DND-41 (cell line): ENCODE measurements at regions not wholly inside any gene's neighbourhood (a gene's known extent, or its start where the extent isn't known, plus 50 kb on each side); places are given as distances from the start of the nearest gene placed in this dataset.

Experiments used
- ATAC-seq: fragments of 200-7000 bp; cut with Tn5 transposase; 3 replicates; pipeline ENCODE4 v1.9.1; 2021; ENCODE audit warnings: low read depth; ENCODE audit not compliant: insufficient read depth
- DNase-seq: peaks from one replicate; pipeline ENCODE4 v3.0.0-alpha.2; 2020
- H2AFZ ChIP-seq: 2 replicates; pipeline ENCODE4 v1.6.0; 2012; ENCODE audit warnings: low read depth, low read length
- H3K27ac ChIP-seq: 2 replicates; pipeline ENCODE4 v1.5.1; 2012; ENCODE audit warnings: low read length, inconsistent platforms
- H3K27me3 ChIP-seq: fragments of 200-600 bp; sonication (generic); 2 replicates; pipeline ENCODE4 v1.6.0; 2012; ENCODE audit warnings: low read length, mild to moderate bottlenecking, inconsistent platforms; ENCODE audit not compliant: insufficient read depth, poor library complexity
- H3K36me3 ChIP-seq: 2 replicates; pipeline ENCODE4 v1.5.1; 2012; ENCODE audit warnings: low read length, inconsistent platforms; ENCODE audit not compliant: insufficient read depth
- H3K4me1 ChIP-seq: 2 replicates; pipeline ENCODE4 v1.5.1; 2012; ENCODE audit warnings: mild to moderate bottlenecking, low read length; ENCODE audit not compliant: insufficient read depth
- H3K4me2 ChIP-seq: 2 replicates; pipeline ENCODE4 v1.6.0; 2012; ENCODE audit warnings: mild to moderate bottlenecking, moderate library complexity, low read length, inconsistent platforms; ENCODE audit not compliant: insufficient read depth
- H3K4me3 ChIP-seq, 2 experiments: fragments of 200-600 bp in 1 of 2; shearing (Covaris generic) in 1 of 2; 2 replicates each; pipeline ENCODE4 v1.5.1; 2012 to 2016; ENCODE audit warnings: inconsistent platforms in 2 of 2, low read length in 2 of 2, mild to moderate bottlenecking in 2 of 2, low read depth in 1 of 2, moderate library complexity in 1 of 2
- H3K79me2 ChIP-seq: 2 replicates; pipeline ENCODE4 v1.6.0; 2012; ENCODE audit warnings: low read length, inconsistent platforms; ENCODE audit not compliant: insufficient read depth
- H3K9ac ChIP-seq: 2 replicates; pipeline ENCODE4 v1.6.0; 2012; ENCODE audit warnings: low read depth, mild to moderate bottlenecking, inconsistent platforms, low read length, moderate library complexity
- H3K9me3 ChIP-seq: 2 replicates; pipeline ENCODE4 v1.5.1; 2012; ENCODE audit warnings: low read length, moderate library complexity, mild to moderate bottlenecking, inconsistent platforms; ENCODE audit not compliant: insufficient read depth, severe bottlenecking
- H4K20me1 ChIP-seq: 2 replicates; pipeline ENCODE4 v1.6.0; 2012; ENCODE audit warnings: low read length; ENCODE audit not compliant: insufficient read depth
- CTCF ChIP-seq: IDR thresholded peaks from 2 replicates; pipeline ENCODE4 v1.5.1; 2012; ENCODE audit warnings: borderline replicate concordance, low read length, moderate library complexity, mild to moderate bottlenecking; ENCODE audit not compliant: poor library complexity, severe bottlenecking; ENCODE audit errors: extremely low read depth
- EZH2 ChIP-seq: IDR thresholded peaks from 3 replicates; pipeline ENCODE4 v1.6.1; 2012; ENCODE audit warnings: borderline replicate concordance, low read depth, mild to moderate bottlenecking, moderate library complexity, low read length, inconsistent platforms; ENCODE audit not compliant: severe bottlenecking

- Histone ChIP-seq H3K79me2 (no peaks in the 10 kb centered on the region), H4K20me1 (no peaks in the 10 kb centered on the region), H3K4me2 (no peak overlapping the region), H2AFZ (no peak overlapping the region), H3K27ac (no peak overlapping the region), H3K27me3 (peaks cover 5% of the 10 kb centered on the region), H3K9ac (no peak overlapping the region), H3K36me3 (no peaks in the 10 kb centered on the region), H3K4me1 (no peaks in the 10 kb centered on the region), H3K9me3 (no peaks in the 10 kb centered on the region), H3K4me3 (no peak overlapping the region)
- no peak for TF ChIP-seq EZH2
- DNase-seq = no peak
- ATAC-seq = no peak
These were observed 81.7 kb upstream of the NECTIN1 start for GRCh38 chr11:119810478-119811232.

GRCh38 chr11:119809346-119809745 lies 80.3 kb upstream of the NECTIN1 start:
- Histone ChIP-seq H3K4me3 (no peak overlapping the region), H3K79me2 (no peaks in the 10 kb centered on the region), H2AFZ (no peak overlapping the region), H3K4me1 (no peaks in the 10 kb centered on the region), H3K36me3 (no peaks in the 10 kb centered on the region), H3K27me3 (peaks cover 5% of the 10 kb centered on the region), H4K20me1 (no peaks in the 10 kb centered on the region), H3K9ac (no peak overlapping the region), H3K9me3 (no peaks in the 10 kb centered on the region), H3K4me2 (no peak overlapping the region), H3K27ac (no peak overlapping the region)
- no peak for DNase-seq
- ATAC-seq = no peak
- no peak for TF ChIP-seq EZH2
- TF ChIP-seq CTCF = no peak

- DNase-seq (no peak), ATAC-seq (no peak)
- no peaks in the 10 kb centered on the region for H4K20me1 ChIP-seq
- no peaks in the 10 kb centered on the region for H3K79me2 ChIP-seq
- H3K27me3 ChIP-seq = peaks cover 7% of the 10 kb centered on the region
- no peak overlapping the region for H3K4me3 ChIP-seq
- H3K9me3 ChIP-seq = no peaks in the 10 kb centered on the region
- H3K4me2 ChIP-seq = no peak overlapping the region
- H2AFZ ChIP-seq = no peak overlapping the region
- H3K27ac ChIP-seq = no peak overlapping the region
- H3K9ac ChIP-seq = no peak overlapping the region
- no peaks in the 10 kb centered on the region for H3K36me3 ChIP-seq
- TF ChIP-seq EZH2 = no peak
- TF ChIP-seq CTCF = no peak
- H3K4me1 ChIP-seq = no peaks in the 10 kb centered on the region
These were observed 79.6 kb upstream of the NECTIN1 start for GRCh38 chr11:119808407-119809185.

GRCh38 chr11:119807841-119808240 lies 78.8 kb upstream of the NECTIN1 start:
- ATAC-seq = no peak
- Histone ChIP-seq H3K4me1 (no peaks in the 10 kb centered on the region), H3K27me3 (peaks cover 13% of the 10 kb centered on the region), H3K79me2 (no peaks in the 10 kb centered on the region), H3K27ac (no peak overlapping the region), H3K9ac (no peak overlapping the region), H2AFZ (no peak overlapping the region), H3K4me3 (no peak overlapping the region), H3K9me3 (no peaks in the 10 kb centered on the region), H3K4me2 (no peak overlapping the region), H4K20me1 (no peaks in the 10 kb centered on the region), H3K36me3 (no peaks in the 10 kb centered on the region)
- DNase-seq = no peak
- TF ChIP-seq CTCF = no peak
- TF ChIP-seq EZH2 = no peak
